HS-27A (cell line): ENCODE measurements at regions not wholly inside any gene's neighbourhood (a gene's known extent, or its start where the extent isn't known, plus 50 kb on each side); places are given as distances from the start of the nearest gene placed in this dataset.
"Not testable (repeated sequence)": the region's sequence is repeated elsewhere in the genome, so short reads cannot be mapped to it uniquely, and the experiment has no call there.

ENCODE experiments used
- DNase-seq: peaks from one replicate; pipeline ENCODE4 v3.0.0-alpha.2; 2012; ENCODE audit warnings: low read depth, missing footprints

DNA sequence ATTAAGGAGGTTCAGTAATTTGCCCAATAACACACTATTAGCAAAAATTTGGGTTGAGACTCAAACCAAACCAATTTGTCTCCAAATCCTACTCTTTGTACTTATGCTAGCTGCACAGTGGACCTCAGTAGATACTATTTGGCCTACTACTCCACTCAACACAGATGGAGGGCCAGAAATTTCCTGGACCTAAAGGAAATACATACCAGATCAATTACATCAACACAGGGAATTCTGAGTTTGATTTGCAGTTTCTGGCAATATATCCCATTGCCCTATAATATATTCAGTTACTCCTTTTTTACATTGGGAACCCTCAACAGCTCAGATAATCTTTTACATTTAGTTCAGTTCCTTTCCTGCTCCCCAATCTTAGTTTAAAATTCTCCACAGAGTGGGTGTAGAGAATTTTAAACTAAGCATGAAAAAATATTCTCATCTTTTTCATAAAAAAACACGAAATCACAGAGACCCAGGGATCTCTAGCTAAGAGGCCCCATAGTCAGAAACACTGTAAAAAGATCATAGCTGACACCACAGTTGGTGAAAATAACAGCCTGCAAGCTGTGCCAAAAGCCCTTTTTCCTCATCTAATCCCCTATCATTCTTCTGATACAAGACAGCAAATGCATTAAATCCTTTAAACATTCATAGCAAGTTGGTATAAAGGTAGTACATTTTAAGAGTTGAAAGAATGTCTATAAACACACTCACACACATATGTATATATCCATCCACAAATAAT, 317.7 kb upstream of the ESRRG start:
- no peak for DNase-seq

DNA sequence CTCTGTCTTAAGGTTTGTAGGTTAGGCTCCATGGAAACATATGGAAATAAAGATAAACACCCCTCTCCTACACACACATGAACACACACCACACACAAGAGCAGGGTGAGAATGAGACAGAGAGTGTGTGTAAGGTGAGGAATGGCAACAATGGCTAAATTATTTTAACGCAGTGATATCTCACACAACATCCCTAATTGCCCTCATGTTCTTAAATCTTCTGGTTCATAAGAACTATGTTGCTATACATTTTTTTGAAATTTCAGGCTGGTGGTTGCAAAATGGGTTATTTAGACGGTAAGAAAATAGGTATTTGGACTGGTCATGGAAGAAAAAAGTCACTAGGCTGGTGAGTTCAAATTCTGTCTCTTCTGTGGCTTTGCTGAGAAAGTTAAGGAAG, 316.7 kb upstream of the ESRRG start:
- no peak for DNase-seq

DNA sequence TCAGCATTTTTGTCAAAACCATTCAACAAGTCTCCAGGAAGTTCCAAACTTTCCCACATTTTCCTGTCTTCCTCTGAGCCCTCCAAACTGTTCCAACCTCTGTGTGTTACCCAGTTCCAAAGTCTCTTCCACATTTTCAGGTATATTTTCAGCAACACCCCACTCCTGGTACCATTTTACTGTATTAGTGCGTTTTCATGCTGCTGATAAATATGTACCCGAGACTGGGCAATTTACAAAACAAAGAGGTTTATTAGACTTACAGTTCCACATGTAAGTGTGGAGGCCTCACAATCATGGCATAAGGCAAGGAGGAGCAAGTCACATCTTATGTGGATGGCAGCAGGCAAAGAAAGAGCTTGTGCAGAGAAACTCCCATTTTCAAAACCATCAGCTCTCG, 315.9 kb upstream of the ESRRG start:
- DNase-seq, result not testable (repeated sequence)

DNA sequence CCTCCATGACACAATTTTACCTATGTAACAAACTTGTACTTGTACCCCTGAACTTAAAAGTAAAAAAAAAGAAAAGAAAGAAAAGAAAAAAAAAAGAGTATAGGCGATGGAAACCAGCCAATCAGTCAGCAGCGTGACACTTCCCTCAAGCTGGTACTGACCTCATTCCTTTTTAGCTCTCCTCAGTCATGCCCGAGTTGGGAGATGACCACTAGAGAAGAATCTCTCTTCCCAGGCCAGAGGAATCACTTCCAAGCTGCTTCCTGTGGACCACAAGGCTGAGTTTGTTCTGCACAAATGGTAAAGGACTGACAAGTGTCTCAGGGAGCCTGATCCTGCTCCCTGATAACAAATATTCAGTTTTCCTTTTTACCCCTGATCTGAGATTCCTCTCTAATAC, 313.5 kb upstream of the ESRRG start:
- DNase-seq, result no peak

DNA sequence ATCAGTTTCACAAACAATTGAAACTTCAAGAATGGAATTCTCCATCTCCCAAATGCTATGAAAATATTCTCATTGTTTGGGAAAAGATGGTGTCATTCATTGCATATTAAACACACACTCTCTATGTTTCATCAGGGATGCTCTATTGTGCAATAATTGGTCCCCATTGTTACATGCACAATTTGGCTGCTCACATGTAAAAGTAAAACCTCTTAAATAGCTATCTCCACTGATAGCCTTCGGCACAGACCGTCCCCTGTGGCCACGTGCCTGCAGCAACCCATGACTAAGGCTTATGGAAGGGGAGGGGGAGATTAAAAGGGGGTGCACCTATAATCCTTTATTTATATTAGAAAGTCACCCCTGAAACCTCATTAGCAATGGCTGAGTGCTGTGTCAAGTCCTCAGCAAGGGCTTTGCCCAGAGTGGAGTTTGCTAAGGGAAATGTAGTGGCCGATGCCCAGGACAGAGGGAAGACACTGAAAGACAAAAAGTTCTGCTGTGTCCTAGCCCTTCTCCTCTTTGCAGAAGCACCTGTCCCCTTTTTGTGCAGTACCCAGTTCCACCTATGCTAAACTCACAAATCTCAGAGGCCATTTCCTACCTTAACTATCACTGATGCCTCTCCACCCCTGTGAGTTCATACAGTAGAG, 309.6 kb upstream of the ESRRG start:
- DNase-seq, result no peak

DNA sequence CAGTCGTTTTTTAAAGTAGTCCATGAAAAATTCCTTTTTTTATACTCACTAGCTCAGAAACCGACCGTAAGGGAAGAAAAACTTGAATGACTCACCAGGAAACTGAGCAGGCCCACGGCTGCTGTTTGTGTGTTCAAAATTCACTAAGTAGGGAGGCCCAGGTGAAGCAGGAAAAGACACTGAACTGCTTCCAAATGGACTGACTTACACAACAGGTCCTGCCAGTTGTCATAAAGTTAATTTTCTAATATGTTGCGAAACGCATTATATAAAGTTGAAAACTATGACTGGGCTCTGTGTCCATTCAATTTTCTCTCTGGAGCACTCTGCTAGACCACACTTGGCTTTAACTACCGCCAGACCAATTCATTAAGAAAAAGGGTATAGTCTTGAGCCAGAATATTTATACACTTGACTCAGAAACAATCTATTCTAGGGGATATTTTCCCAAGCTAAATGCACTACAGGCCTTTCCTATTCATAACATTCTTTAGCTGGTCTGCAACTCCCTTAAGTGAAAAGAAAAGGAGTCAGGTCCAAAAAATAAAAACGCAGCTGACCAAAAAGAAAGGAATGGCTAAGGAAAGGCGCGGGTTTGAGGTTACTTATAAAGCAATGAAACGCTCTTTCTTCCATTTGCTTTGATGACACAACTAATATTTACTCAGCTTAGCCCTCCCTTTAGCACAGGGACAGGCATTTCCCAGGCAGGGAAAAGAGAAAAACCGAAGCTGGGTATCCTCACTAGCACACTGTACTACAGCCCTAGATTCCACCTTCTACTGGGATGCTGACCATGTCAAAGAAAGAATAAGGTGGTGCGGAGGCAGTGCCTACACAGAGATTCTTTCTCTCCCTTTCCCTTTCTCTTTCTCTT, 306.3 kb upstream of the ESRRG start:
- DNase-seq, result no peak

DNA sequence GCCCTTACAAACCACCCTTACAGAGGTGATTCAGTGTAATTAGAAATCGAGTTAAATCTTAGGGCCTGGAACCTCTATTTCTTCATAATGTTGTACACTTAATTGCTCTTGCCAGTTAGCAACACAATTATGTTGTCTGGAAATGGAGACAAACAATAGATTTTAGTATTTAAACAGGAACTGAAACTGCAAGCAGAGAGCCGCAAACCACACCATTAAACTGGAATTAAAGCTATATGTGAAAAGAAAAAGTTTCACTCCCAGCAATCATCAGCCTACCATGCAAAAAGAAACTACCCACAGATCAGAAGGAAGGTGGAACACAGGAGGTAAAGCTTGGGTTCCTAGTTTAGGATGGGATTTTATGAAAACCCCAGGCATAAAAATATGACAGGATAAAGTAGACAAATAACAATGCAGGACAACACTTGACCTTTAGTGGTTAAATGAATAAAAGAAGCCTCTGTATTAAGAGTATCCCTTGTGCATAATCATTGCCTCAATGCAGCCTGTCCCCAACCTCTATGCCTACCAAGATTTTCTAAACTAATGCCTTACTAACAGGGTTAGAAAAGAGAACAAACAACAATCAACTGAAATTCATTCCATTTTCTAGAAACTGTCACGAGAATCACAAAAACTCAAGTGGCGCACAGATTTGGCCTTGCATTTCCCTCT, 304.3 kb upstream of the ESRRG start:
- no peak for DNase-seq

DNA sequence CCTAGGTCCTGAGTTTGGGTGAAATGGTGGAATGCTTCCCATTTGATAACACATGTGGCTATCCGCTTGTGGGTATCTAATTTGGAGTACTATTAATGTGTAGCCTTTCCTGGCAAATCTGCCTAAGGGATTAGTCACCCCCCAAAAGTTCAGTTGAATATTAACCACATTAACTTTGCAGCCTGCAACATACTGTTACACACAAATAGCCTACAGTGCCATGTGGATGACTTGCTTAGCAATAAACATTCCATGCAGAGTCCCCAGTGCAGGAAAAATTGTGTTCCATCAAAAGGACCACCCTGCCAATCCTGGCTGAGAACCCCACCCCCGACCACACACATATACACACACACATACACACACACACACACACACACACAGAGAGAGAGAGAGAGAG, 303.3 kb upstream of the ESRRG start:
- DNase-seq, result no peak

DNA sequence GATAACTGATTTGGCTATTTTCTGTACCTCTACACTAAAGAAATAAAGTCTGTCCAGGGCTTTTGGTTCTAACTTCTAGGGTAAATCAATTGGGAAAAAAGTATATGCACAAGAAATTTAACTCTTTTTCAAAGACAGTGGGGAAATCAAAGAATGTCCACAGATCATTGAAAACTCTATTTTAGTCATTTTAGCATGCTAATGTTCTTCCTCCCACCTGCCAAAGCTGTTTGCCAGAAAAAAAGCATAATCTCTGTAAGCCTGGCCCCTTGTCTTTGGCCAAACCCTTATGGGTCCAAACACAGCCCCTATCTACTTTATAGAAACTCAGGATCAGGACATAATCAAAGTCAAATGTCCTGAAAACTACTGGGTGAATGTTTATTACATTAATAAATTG, 302.2 kb upstream of the ESRRG start:
- no peak for DNase-seq

DNA sequence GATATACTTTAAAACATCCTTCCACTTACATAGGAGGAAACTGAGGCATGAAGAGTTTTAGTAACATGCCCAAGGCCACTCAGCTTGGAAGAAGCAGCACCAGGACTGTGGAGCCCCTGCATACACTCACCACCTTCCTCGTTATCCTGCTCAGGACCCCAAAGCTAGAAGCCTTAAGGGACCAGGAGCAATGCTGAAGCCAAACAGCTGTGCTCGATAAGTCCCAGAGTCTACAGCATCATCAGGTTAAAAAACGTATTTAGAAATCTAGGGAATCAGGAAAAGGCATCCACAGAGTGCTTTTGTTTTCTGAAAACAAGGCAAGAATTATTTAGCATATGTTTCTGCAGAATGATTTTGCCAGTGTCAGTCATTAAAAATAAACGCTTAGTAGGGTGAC, 301.7 kb upstream of the ESRRG start:
- no peak for DNase-seq

DNA sequence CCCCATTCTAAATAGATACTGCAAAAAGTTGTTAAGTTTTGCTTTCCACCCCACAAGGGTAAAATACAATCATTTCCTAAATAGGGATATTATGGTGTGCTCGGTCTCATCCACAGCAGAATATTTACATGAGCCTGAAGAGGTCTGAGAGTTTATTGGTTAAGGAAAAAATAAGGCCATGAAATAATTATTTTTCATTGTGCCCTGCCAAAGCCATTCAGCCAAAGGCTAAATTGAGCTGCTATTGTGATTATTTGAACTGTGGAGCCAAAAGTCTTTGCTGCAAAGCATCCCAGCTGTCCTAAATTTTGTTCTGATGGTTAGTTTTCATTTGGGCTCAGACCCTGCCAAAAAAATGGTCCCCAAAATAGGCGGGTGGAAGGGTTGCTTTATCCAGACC, 298.7 kb upstream of the ESRRG start:
- no peak for DNase-seq

DNA sequence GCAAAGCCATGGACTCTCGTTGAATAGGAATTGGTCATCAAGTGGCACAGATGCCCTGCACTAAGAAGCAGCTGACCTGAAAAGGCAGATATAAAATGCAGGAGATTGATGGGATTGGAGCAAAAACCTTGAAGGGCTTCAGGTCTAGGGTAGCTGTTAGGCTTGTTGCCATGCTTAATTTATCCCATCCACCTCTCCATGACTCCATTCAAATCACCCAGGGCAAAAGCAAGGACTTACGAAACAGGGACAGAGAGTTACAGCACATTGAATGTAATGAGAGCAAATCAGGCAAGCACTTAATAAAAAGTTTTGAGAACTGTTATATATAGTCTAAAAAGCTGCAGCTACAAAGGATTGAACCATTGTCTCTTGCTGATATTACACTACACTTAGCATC, 298.2 kb upstream of the ESRRG start:
- DNase-seq, result no peak

DNA sequence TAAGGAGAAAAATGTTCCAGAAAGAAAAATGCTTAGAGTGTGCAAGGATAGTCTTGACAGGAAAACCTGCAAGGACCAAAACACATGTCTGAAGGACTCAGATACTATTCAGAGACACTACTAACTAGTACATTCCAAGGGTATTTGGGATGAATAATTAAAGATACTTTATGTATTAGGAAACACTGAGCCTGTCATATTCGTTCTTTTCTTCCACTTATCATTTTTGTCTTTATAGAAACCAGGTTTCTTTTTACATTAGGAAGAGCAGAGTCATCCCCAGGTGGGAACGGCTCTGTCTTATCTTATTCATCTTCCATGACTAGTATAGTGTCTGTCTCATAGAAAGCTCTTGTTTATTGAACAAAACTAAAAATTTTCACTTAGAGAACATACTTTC, 296.2 kb upstream of the ESRRG start:
- DNase-seq, result no peak

DNA sequence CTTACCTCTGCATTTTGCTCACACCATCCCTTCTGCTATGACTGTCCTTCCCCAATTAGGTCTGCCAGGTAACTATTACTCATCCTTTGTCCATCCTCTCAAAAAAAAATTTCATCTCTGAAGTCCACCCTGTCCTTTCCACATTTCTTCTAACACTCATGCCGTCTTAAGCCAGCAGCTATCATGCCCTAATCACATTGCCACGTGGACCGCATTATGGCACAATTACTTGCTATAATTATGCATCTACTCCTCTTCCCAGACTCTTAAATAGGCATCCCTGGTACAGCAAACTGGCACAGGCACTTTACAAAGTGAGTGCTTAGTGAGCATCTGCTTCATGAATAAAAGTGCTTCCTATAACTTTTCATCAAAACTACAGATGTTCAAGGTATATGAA, 295.4 kb upstream of the ESRRG start:
- DNase-seq, result no peak

DNA sequence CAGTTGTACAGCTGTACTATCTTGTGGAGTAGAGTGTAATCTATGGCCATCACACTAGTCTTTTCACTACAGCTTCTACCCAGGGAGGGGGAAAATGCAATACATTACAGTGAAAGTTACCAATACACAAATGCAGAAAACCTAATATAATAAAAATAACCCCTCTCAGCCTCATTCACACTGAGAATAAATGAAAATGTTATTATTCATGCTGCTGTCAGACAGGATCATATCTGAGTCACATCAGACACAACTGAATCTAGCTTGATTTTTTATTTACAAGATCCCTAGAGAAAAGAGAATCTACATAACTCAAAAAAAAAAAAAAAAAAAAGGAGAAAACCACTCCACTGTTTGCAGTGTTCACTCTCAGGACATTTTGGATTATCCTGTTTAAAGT, 293.9 kb upstream of the ESRRG start:
- no peak for DNase-seq

DNA sequence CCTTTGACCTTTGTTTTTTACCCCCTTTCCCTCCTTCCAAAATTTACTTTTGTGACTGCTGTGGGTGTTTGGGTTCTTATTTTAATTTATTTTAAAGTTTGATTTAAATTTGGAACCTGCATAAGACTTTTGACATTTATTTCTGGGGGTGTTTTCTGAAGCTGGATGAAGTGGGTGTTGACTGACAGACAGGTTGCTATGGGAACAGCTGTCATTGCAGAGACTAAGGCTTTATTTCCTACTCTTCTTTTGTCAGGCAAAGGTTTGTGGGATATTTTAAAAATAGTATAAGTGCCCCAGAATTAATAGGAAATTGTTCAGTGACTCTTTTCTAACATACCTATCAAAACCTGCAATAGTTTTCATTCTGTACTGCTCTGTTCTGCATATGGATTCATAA, 290.8 kb upstream of the ESRRG start:
- DNase-seq, result no peak

DNA sequence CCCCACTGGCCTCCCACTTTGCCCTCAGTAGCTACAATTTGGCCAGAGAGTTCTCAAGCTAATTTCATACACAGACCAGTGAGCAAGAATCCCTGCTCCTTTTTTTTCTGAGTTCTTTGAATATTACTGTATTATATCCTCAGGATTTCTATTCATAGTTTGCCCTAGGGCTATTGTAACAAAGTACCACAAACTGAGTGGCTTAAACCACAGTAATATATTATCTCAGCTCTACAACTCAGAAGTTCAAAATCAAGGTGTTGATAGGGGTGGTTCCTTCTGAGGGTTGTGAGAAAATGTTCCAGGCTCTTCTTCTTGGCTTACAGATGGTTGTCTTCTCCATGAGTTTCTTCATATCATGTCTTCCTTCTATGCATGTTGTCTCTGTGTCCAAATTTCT, 289.4 kb upstream of the ESRRG start:
- DNase-seq, result no peak

DNA sequence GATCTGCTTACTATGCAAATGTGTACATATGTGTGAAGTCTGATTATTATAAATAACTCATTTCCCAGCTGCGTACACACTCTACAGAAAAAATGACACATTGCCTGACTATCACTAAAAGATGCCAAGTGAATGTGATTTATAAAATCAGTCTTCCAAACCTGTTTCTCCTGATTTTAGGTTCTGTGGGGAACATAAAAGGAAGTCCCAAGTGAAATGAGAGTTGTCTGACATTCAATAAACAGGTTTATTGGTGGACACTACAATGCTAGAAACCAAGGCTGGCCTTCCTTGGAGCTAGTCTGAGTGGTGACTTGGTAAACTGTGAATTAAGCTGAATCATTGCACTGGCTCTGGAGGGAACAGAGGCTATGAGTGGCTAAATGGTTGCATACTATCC, 287.9 kb upstream of the ESRRG start:
- DNase-seq, result no peak

DNA sequence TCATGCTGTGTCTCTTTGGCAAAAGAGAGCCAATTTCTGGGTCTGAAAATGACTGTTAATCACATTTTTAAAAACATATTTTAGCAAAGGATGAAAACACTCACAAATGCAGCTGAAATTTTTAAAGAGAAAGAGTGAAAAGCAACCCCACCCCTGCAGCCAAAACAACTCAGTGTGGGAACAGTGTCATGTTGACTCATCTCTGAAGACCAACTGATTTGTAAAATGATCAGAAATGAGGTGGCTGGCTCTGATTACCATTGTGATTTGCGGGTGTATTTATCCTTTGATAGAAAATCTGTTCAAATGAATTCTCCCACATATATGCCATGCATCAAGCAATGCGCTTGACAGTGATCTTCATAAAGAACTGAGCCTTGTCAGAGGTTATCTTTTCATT, 287.0 kb upstream of the ESRRG start:
- DNase-seq, result no peak

DNA sequence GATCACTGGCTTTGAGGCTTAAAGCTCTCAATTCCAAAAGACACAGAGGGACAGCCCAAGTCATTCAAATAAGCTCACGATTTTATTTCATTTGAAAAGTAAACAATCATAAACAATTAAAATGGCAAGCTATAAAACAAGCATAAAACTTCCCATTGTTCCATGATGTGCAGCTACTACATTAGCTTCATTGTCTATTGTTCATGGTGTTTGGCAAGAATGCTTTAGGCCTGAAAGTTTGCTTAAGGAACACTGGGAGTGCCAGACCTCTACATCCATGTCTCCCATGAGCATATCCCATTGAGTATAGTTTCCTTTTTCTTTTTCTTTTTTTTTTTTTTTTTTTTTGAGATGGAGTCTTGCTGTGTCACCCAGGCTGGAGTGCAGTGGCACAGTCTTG, 286.1 kb upstream of the ESRRG start:
- no peak for DNase-seq

DNA sequence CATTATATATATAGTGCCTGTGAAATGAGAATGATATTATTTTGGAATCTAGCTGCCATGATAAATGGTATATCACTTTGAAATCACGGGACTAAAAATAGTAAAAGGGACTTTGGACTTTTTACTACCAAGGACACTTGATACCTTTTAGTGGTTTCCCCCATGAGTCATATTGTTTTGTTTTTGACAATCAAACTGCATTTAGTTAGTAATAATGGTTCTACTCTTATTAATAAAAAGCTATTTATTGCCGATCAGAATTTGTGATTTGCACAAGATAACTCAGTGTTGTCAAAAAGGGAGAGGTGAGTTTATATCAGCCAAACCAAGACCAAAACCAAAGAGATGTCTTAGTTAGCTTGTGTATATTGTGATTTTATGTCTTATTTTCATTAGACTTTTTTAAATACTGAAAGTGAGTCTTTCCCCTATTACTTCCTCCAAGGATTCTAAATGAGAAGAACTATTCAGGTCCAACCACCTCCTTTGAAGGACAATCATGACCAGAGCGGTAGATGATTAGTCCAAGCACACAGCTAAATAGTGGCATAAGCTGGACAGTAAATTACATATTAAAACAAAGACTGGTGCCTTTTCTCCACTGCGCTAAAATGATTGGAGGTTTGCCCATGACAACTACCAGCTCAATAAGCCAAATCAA, 281.7 kb upstream of the ESRRG start:
- DNase-seq, result no peak

DNA sequence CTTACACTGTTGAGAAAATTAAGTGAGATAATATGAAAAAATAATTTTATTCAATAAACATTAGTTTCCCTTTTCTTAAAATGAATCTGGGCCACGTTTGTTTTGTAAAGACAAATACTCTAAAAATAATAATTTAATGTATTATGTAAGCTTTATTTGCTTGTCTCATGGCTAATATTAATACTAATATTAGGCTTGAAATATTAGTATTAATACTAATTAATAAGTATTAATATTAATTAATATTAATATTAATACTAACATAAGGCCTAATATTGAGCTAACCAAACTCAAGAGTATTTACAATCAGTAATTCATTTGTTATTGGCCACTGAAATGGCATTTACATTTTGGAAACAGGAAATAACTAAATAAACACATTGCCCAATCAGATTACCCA, 280.1 kb upstream of the ESRRG start:
- DNase-seq, result no peak
